Activated CD8-positive, alpha-beta T cell treated with anti-CD3 and anti-CD28 coated beads for 36 hours (primary cell): ENCODE measurements at regions not wholly inside any gene's neighbourhood (a gene's known extent, or its start where the extent isn't known, plus 50 kb on each side); places are given as distances from the start of the nearest gene placed in this dataset.

Experiments used
- ATAC-seq: fragments of 200-7000 bp; cut with Tn5 transposase; one replicate; pipeline ENCODE4 v1.10.0; 2021; ENCODE audit warnings: mild to moderate bottlenecking, moderate library complexity
- CTCF ChIA-PET: fragments of 350-600 bp; sonication (Branson Sonifier 250); formaldehyde crosslinking; loops from one replicate; lab custom pipeline; 2021; ENCODE audit warnings: antibody characterized with exemption; lab: Charles Lee
- POLR2A ChIA-PET: fragments of 350-600 bp; sonication (Branson Sonifier 250); formaldehyde crosslinking; loops from one replicate; lab custom pipeline; 2021; ENCODE audit warnings: antibody characterized with exemption; lab: Charles Lee
- DNase-seq: peaks from one replicate; pipeline ENCODE4 v3.0.0-alpha.2; 2020
- H3K27ac Mint-ChIP-seq: one replicate; pipeline ENCODE4 v1.8.0; 2021; ENCODE audit warnings: mild to moderate bottlenecking, mixed read lengths
- H3K27me3 Mint-ChIP-seq: one replicate; pipeline ENCODE4 v1.8.0; 2021; ENCODE audit warnings: mixed read lengths
- H3K36me3 Mint-ChIP-seq: one replicate; pipeline ENCODE4 v1.8.0; 2021; ENCODE audit warnings: low read depth, mixed read lengths
- H3K4me1 Mint-ChIP-seq: one replicate; pipeline ENCODE4 v1.8.0; 2021; ENCODE audit warnings: low read depth, mixed read lengths
- H3K4me3 Mint-ChIP-seq: one replicate; pipeline ENCODE4 v1.8.0; 2021; ENCODE audit warnings: mild to moderate bottlenecking, moderate library complexity, mixed read lengths
- H3K9me3 Mint-ChIP-seq: one replicate; pipeline ENCODE4 v1.8.0; 2021; ENCODE audit warnings: mixed read lengths
- CTCF ChIP-seq: fragments of 200-600 bp; IDR thresholded peaks from one replicate; pipeline ENCODE4 v1.8.0; 2022; ENCODE audit warnings: antibody characterized with exemption, mild to moderate bottlenecking
- intact Hi-C: fragments of 100-400 bp; cut with micrococcal nuclease; formaldehyde crosslinking; loops from one replicate; pipeline ENCODE4 v1.10.0; 2022

- intact Hi-C loops = loop anchor here (5.0 kb wide), 1 partner anchor 98 kb away; no protein-coding TSS in a partner anchor
- H3K27me3 Mint-ChIP-seq = no peaks in the 10 kb centered on the region
- ATAC-seq = no peak
- H3K36me3 Mint-ChIP-seq = no peaks in the 10 kb centered on the region
- peaks cover 7% of the 10 kb centered on the region for H3K4me1 Mint-ChIP-seq
- no peak for DNase-seq
- H3K27ac Mint-ChIP-seq = no peak overlapping the region
- no peak for TF ChIP-seq CTCF
- ChIA-PET CTCF (interaction anchor here (1.5 kb wide), 1 partner anchor 64 kb away, joined by 3 read pairs; no protein-coding TSS in a partner anchor), POLR2A (no interaction called here)
- no peak overlapping the region for H3K4me3 Mint-ChIP-seq
- no peaks in the 10 kb centered on the region for H3K9me3 Mint-ChIP-seq
These were observed 117.4 kb upstream of the ARID1B start for GRCh38 chr6:156659822-156660198.

- ChIA-PET CTCF (interaction anchor here (1.0 to 1.5 kb wide), 2 partner anchors 22 to 63 kb away, joined by 3 read pairs; no protein-coding TSS in a partner anchor), POLR2A (no interaction called here)
- Mint-ChIP-seq H3K9me3 (no peaks in the 10 kb centered on the region), H3K4me1 (peaks cover 7% of the 10 kb centered on the region), H3K4me3 (no peak overlapping the region), H3K27me3 (no peaks in the 10 kb centered on the region), H3K27ac (no peak overlapping the region), H3K36me3 (no peaks in the 10 kb centered on the region)
- no peak for TF ChIP-seq CTCF
- ATAC-seq (no peak), DNase-seq (no peak)
- intact Hi-C loops = no loop called here
These were observed 118.0 kb upstream of the ARID1B start for GRCh38 chr6:156658966-156659821.

GRCh38 chr6:156658186-156658965, 118.8 kb upstream of the ARID1B start:
- Mint-ChIP-seq H3K27ac (no peak overlapping the region), H3K36me3 (no peaks in the 10 kb centered on the region), H3K27me3 (no peaks in the 10 kb centered on the region), H3K9me3 (no peaks in the 10 kb centered on the region), H3K4me3 (no peak overlapping the region), H3K4me1 (peaks cover 7% of the 10 kb centered on the region)
- intact Hi-C loops = no loop called here
- DNase-seq = no peak
- CTCF ChIA-PET = interaction anchor here (1.0 to 1.5 kb wide), 2 partner anchors 22 to 62 kb away, joined by 3 read pairs; no protein-coding TSS in a partner anchor
- ATAC-seq = no peak
- POLR2A ChIA-PET = no interaction called here
- TF ChIP-seq CTCF = no peak

- POLR2A ChIA-PET = no interaction called here
- H3K27me3 Mint-ChIP-seq = no peaks in the 10 kb centered on the region
- TF ChIP-seq CTCF = no peak
These were observed 119.9 kb upstream of the ARID1B start for GRCh38 chr6:156657296-156657695.

More at GRCh38 chr6:156657296-156657695, 119.9 kb upstream of the ARID1B start:
- ATAC-seq = no peak
- Mint-ChIP-seq H3K27ac (no peak overlapping the region), H3K36me3 (no peaks in the 10 kb centered on the region), H3K4me3 (no peak overlapping the region), H3K4me1 (peaks cover 7% of the 10 kb centered on the region), H3K9me3 (no peaks in the 10 kb centered on the region)
- intact Hi-C loops = no loop called here
- CTCF ChIA-PET = no interaction called here
- DNase-seq = no peak
